ENCODE measurements at regions not wholly inside any gene's neighbourhood (a gene's known extent, or its start where the extent isn't known, plus 50 kb on each side); places are given as distances from the start of the nearest gene placed in this dataset.
A peak's percentile ranks its signal among the peaks of the same experiment; 100 is the strongest.

DNA sequence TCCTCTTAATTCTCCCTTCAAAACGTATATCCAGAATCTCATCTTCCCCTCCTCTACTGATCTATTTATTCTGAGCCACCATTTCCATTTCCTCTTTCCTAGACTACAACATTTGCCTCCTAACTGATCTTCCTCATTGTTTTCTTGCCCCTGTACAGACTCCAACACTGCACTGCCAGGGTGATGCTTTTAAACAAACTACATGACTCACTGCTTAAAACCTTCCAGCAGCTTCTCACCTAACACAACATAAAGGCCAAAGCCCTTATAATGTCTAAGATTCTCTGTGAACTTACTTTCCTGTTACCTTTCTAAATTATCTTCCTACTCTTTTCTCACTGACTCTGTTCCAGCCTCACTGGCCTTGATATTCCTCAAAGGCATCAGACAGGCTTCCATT, 161.0 kb upstream of the HS3ST1 start:
- Histone ChIP-seq H3K36me3 (no peaks in the 10 kb centered on the region), H3K9me3 (no peaks in the 10 kb centered on the region), H3K27ac (no peak overlapping the region), H3K4me1 (no peaks in the 10 kb centered on the region), H3K27me3 (no peaks in the 10 kb centered on the region), H3K4me3 (no peak overlapping the region)
- intact Hi-C loops (cut with DNase I) = no loop called here
- DNase-seq (no peak), ATAC-seq (no peak)
- TF ChIP-seq, protein P1, sequence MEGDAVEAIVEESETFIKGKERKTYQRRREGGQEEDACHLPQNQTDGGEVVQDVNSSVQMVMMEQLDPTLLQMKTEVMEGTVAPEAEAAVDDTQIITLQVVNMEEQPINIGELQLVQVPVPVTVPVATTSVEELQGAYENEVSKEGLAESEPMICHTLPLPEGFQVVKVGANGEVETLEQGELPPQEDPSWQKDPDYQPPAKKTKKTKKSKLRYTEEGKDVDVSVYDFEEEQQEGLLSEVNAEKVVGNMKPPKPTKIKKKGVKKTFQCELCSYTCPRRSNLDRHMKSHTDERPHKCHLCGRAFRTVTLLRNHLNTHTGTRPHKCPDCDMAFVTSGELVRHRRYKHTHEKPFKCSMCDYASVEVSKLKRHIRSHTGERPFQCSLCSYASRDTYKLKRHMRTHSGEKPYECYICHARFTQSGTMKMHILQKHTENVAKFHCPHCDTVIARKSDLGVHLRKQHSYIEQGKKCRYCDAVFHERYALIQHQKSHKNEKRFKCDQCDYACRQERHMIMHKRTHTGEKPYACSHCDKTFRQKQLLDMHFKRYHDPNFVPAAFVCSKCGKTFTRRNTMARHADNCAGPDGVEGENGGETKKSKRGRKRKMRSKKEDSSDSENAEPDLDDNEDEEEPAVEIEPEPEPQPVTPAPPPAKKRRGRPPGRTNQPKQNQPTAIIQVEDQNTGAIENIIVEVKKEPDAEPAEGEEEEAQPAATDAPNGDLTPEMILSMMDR (IDR thresholded peaks at IDR 0.05) = no peak

DNA sequence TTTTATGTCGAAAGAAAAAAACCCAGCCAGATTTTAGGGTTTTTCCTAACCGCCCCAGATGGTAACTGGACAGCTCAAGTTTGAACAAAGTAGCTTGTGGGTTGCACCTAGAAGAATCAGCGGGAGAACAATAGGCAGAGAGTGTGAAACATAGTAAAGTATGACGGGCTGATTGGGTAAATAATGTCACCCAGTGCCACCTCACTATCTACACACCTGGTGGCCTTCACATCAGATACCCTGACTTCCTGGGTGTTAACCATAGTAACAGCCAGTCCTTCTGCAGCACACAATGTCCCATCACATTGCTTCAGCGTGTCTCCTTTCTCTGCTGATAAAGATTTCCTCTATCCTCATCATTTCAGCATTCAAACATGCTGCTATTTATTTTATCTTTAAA, 159.1 kb upstream of the HS3ST1 start:
- intact Hi-C loops (cut with DNase I) = no loop called here
- no peaks in the 10 kb centered on the region for H3K27me3 ChIP-seq
- no peak for ATAC-seq
- TF ChIP-seq, protein P1 (IDR thresholded peaks at IDR 0.05) = no peak
- no peaks in the 10 kb centered on the region for H3K4me1 ChIP-seq
- no peak for DNase-seq
- H3K4me3 ChIP-seq = no peak overlapping the region
- no peaks in the 10 kb centered on the region for H3K9me3 ChIP-seq
- H3K27ac ChIP-seq = no peak overlapping the region
- no peaks in the 10 kb centered on the region for H3K36me3 ChIP-seq

DNA sequence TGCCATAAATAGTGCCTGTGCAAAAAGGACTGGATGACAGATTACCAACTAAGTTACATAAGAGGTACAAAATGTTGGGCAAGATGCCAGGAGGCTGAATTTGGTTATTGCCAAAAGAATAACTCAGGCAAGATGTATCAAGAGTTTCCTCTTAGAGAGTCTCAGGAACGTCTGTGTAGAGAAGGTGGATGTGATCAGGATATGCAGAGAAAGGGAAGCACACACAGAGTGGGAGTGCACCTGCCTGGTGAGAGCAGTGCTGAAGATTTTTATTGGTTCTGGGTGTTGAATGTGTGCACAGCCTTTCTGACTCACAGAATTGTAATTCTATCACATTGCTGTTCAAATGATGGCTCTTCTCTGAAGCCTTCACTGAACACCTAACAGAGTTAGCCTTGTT, 156.8 kb upstream of the HS3ST1 start:
- Histone ChIP-seq H3K4me3 (no peak overlapping the region), H3K27ac (no peak overlapping the region), H3K4me1 (no peaks in the 10 kb centered on the region), H3K27me3 (no peaks in the 10 kb centered on the region), H3K9me3 (no peaks in the 10 kb centered on the region), H3K36me3 (no peaks in the 10 kb centered on the region)
- ATAC-seq (peak; percentile 60), DNase-seq (no peak)
- TF ChIP-seq, protein P1 (IDR thresholded peaks at IDR 0.05) = no peak
- intact Hi-C loops (cut with DNase I) = no loop called here

DNA sequence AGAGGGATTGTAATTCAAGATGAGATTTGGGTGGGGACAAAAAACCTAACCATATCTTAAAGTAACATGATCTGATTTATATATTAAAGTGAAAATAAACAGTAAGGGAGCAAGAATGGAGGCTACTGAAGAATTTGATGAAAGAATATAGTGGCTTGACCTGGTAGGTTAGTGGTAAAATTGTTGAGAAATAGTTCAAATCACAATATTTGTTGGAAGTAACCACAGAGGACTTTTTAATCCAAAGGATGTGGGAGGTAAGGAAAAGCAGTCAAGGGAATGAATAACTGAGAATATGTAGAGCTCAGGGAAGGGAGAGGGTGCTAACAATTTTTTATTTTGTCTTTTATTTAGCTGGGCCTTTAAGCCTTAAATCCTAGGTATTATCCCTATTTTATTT, 139.8 kb upstream of the HS3ST1 start:
- intact Hi-C loops (cut with DNase I) = no loop called here
- TF ChIP-seq, protein P1 (IDR thresholded peaks at IDR 0.05) = no peak
- H3K9me3 ChIP-seq = no peaks in the 10 kb centered on the region
- no peak for DNase-seq
- no peaks in the 10 kb centered on the region for H3K36me3 ChIP-seq
- no peaks in the 10 kb centered on the region for H3K4me1 ChIP-seq
- no peak overlapping the region for H3K4me3 ChIP-seq
- no peaks in the 10 kb centered on the region for H3K27me3 ChIP-seq
- ATAC-seq = no peak
- H3K27ac ChIP-seq = no peak overlapping the region

DNA sequence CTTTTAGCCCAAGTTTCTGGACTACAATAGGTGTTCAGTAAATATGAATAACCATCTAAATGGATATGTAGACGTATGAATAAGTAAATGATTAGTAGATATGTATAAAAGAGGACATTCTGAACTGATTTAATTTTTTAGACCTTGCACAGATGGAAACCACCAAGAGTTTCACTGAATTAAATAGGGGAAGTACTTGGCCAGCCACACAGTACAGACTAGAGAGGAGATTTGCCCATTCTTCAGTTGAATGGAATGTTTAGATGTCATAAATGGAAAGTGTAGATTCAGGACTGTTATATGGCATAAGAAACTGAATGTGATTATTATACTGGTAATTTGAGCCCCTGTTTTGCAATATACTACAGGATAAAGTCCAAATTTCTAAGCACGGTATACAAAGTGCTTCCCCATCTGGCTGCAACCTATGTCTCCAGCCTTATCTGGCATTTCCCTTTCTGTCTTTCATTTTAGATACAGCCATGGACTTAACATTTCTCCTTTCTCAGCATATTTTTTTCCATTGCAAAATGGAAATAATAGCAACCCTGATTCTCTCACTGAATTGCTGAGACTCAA, 137.8 kb upstream of the HS3ST1 start:
- no peak for ATAC-seq

More for the DNA sequence above, 137.8 kb upstream of the HS3ST1 start:
- Histone ChIP-seq H3K36me3 (no peaks in the 10 kb centered on the region), H3K4me3 (no peak overlapping the region), H3K27me3 (no peaks in the 10 kb centered on the region), H3K27ac (no peak overlapping the region), H3K9me3 (no peaks in the 10 kb centered on the region), H3K4me1 (no peaks in the 10 kb centered on the region)
- DNase-seq = no peak
- TF ChIP-seq, protein P1 (IDR thresholded peaks at IDR 0.05) = no peak
- intact Hi-C loops (cut with DNase I) = no loop called here

Measured in upper lobe of right lung (tissue), 1 donor.